ENCODE measurements at regions not wholly inside any gene's neighbourhood (a gene's known extent, or its start where the extent isn't known, plus 50 kb on each side); places are given as distances from the start of the nearest gene placed in this dataset.

DNA sequence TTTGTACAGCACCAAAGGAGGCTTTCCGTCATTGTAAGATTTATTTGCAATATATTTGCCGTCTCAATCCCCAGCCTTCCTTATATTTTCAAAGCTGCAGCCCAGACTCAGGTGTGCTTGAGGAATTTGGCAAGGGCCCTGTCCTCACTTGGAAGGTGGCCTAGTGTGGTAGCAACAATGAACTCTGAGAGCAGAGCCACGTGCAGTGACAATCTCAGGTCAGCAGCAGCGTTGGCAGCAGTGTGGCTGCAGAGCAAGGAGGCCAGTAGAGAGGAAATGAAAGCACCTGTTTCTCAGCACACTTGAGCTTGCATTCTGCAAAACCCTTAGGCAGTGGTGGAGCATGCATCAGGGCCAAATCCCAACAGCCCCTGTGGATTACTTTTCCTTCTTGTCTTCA lies 613.5 kb downstream of the RBFOX1 start:
- TF ChIP-seq POLR2AphosphoS5 (IDR thresholded peaks at IDR 0.05; ENCODE audit: low read depth, low read length), result no peak
- no peak for TF ChIP-seq FOXP2 (optimal IDR thresholded peaks at IDR 0.05; ENCODE audit: borderline replicate concordance, extremely low read depth, extremely low read length, insufficient read depth)
- no peak for TF ChIP-seq SIN3A (IDR thresholded peaks at IDR 0.05; ENCODE audit: borderline replicate concordance, insufficient read depth, low read length)
- no peak for TF ChIP-seq TAF1 (IDR thresholded peaks at IDR 0.05; ENCODE audit: borderline replicate concordance, insufficient read depth, low read length)
- TF ChIP-seq, protein P1, sequence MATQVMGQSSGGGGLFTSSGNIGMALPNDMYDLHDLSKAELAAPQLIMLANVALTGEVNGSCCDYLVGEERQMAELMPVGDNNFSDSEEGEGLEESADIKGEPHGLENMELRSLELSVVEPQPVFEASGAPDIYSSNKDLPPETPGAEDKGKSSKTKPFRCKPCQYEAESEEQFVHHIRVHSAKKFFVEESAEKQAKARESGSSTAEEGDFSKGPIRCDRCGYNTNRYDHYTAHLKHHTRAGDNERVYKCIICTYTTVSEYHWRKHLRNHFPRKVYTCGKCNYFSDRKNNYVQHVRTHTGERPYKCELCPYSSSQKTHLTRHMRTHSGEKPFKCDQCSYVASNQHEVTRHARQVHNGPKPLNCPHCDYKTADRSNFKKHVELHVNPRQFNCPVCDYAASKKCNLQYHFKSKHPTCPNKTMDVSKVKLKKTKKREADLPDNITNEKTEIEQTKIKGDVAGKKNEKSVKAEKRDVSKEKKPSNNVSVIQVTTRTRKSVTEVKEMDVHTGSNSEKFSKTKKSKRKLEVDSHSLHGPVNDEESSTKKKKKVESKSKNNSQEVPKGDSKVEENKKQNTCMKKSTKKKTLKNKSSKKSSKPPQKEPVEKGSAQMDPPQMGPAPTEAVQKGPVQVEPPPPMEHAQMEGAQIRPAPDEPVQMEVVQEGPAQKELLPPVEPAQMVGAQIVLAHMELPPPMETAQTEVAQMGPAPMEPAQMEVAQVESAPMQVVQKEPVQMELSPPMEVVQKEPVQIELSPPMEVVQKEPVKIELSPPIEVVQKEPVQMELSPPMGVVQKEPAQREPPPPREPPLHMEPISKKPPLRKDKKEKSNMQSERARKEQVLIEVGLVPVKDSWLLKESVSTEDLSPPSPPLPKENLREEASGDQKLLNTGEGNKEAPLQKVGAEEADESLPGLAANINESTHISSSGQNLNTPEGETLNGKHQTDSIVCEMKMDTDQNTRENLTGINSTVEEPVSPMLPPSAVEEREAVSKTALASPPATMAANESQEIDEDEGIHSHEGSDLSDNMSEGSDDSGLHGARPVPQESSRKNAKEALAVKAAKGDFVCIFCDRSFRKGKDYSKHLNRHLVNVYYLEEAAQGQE (IDR thresholded peaks at IDR 0.05; ENCODE audit: insufficient read depth in 1 of 2, low read depth in 2 of 2, low read length in 2 of 2), result no peak

Measured in PFSK-1 (cell line).